Naive B cell (primary cell): ENCODE measurements at regions not wholly inside any gene's neighbourhood (a gene's known extent, or its start where the extent isn't known, plus 50 kb on each side); places are given as distances from the start of the nearest gene placed in this dataset.
"Not testable (repeated sequence)": the region's sequence is repeated elsewhere in the genome, so short reads cannot be mapped to it uniquely, and the experiment has no call there.

Source experiments
- ATAC-seq, 2 donors: fragments of 150-1000 bp; cut with Tn5 transposase; 2 replicates each; pipeline ENCODE4 v1.10.0; 2021; ENCODE audit warnings: low read depth in 2 of 2, mild to moderate bottlenecking in 2 of 2, moderate library complexity in 2 of 2
- DNase-seq: peaks from one replicate; pipeline ENCODE4 v3.0.0; 2022
- H3K27ac Mint-ChIP-seq, 6 donors: one replicate each; pipeline ENCODE4 v1.8.0; 2020 to 2022; ENCODE audit warnings: mild to moderate bottlenecking in 6 of 6, mixed read lengths in 6 of 6, moderate library complexity in 5 of 6, inconsistent platforms in 2 of 6
- H3K27me3 Mint-ChIP-seq, 3 donors: one replicate each; pipeline ENCODE4 v1.8.0; 2021 to 2022; ENCODE audit warnings: mixed read lengths in 3 of 3, mild to moderate bottlenecking in 1 of 3
- H3K36me3 Mint-ChIP-seq, 2 donors: one replicate each; pipeline ENCODE4 v1.8.0; 2020 to 2022; ENCODE audit warnings: mixed read lengths in 2 of 2, inconsistent platforms in 1 of 2, mild to moderate bottlenecking in 1 of 2
- H3K4me1 Mint-ChIP-seq, 3 donors: one replicate each; pipeline ENCODE4 v1.8.0; 2020 to 2022; ENCODE audit warnings: mixed read lengths in 3 of 3, inconsistent platforms in 1 of 3, mild to moderate bottlenecking in 1 of 3, moderate library complexity in 1 of 3
- H3K4me3 Mint-ChIP-seq, 8 donors: one replicate each; pipeline ENCODE4 v1.8.0; 2020 to 2022; ENCODE audit warnings: mild to moderate bottlenecking in 8 of 8, mixed read lengths in 8 of 8, moderate library complexity in 8 of 8, inconsistent platforms in 2 of 8
- H3K9me3 Mint-ChIP-seq, 7 donors: one replicate each; pipeline ENCODE4 v1.8.0; 2020 to 2022; ENCODE audit warnings: mixed read lengths in 7 of 7, mild to moderate bottlenecking in 5 of 7, inconsistent platforms in 2 of 7, moderate library complexity in 1 of 7

DNA sequence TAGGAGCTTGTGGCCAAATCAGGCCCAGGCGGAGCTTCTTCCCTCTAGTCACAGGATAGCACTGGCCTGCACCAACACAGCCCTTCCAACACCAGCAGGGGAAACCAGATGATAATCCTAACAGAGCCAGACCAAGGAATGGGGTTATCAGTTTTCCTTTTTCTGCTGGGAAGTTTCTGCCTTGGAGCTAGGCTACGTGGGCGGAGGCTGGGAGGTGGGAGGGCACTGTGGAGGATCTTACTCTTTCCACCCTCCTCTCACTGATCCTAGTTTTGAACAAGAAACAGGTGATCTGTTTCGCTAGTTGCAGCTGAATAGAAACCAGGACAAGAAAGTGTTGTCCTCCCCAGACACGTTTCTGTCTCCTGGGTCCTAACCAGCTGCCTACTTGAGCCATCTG, 1687.3 kb upstream of the DEFB115 start:
- H3K27ac Mint-ChIP-seq, H3K4me3 Mint-ChIP-seq, DNase-seq, H3K36me3 Mint-ChIP-seq, H3K27me3 Mint-ChIP-seq, ATAC-seq, H3K4me1 Mint-ChIP-seq: not testable (repeated sequence)
- peaks cover 0 to 11% (median 0%) of the 10 kb centered on the region in 7 donors for H3K9me3 Mint-ChIP-seq

GRCh38 chr20:29589530-29589929, 1667.9 kb upstream of the DEFB115 start:
- not testable (repeated sequence) for H3K27ac Mint-ChIP-seq, H3K27me3 Mint-ChIP-seq, H3K9me3 Mint-ChIP-seq, H3K4me3 Mint-ChIP-seq, H3K36me3 Mint-ChIP-seq, ATAC-seq, H3K4me1 Mint-ChIP-seq, DNase-seq

GRCh38 chr20:29604163-29604562, 1653.3 kb upstream of the DEFB115 start:
- not testable (repeated sequence) for H3K27ac Mint-ChIP-seq, H3K9me3 Mint-ChIP-seq, H3K36me3 Mint-ChIP-seq, DNase-seq, ATAC-seq, H3K4me3 Mint-ChIP-seq, H3K27me3 Mint-ChIP-seq, H3K4me1 Mint-ChIP-seq

DNA sequence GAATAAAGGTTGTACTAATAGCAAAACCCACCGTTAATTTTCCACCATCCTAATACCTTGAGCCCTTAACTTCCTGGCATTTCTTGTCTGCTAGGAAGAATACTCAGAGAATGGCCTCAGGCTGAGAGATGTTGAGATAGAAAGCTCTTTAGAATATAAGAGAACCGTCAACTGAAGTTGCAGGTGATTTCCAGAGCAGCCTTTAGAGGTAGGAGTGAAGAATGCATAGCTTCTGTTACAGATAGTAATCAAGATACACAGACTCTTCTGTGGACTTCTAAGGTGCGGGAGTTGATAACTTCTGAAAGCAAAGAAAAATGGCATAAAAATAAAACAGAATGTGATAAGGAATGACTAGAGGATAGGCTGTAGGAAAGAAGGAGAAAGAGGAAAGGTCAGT, 1651.3 kb upstream of the DEFB115 start:
- H3K27ac Mint-ChIP-seq, result not testable (repeated sequence)

GRCh38 chr20:29629395-29629794, 1628.1 kb upstream of the DEFB115 start:
- not testable (repeated sequence) for H3K4me1 Mint-ChIP-seq, H3K27me3 Mint-ChIP-seq

More for the DNA sequence above, 1651.3 kb upstream of the DEFB115 start:
- not testable (repeated sequence) for H3K4me3 Mint-ChIP-seq, DNase-seq, ATAC-seq, H3K4me1 Mint-ChIP-seq, H3K27me3 Mint-ChIP-seq, H3K9me3 Mint-ChIP-seq, H3K36me3 Mint-ChIP-seq

More at GRCh38 chr20:29629395-29629794, 1628.1 kb upstream of the DEFB115 start:
- H3K27ac Mint-ChIP-seq, ATAC-seq, H3K4me3 Mint-ChIP-seq, H3K36me3 Mint-ChIP-seq, DNase-seq: not testable (repeated sequence)
- H3K9me3 Mint-ChIP-seq, result peaks cover 3 to 15% (median 11%) of the 10 kb centered on the region in 7 donors
